ENCODE measurements at regions not wholly inside any gene's neighbourhood (a gene's known extent, or its start where the extent isn't known, plus 50 kb on each side); places are given as distances from the start of the nearest gene placed in this dataset.

DNA sequence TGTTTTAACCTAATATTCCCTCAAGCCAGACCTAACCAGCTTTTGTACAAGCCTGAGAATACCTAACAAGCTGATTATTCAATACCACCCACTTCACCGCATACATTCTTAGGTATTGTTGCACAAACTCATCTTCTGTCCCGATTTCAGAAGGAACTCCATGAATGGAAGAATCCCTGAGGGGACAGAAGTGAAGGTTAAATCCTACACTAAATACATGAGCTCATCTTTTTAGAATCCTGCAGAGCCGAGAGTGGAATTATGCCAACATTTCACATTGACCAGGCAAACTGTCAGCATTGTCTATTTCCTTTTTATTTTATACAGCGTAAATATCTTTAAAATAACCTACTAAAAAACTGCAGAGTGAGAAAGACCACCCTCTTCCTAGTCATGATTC is 140.7 kb upstream of the PRICKLE1 start:
- Histone ChIP-seq H3K9me2 (replicated peaks; ENCODE audit: insufficient read depth) (no peaks in the 10 kb centered on the region), H3K4me1 (ENCODE audit: insufficient read depth) (peaks cover 6% of the 10 kb centered on the region), H3K4me2 (peak overlapping the region; percentile 4), H4K20me1 (ENCODE audit: insufficient read depth, poor library complexity, severe bottlenecking) (no peaks in the 10 kb centered on the region), H3K27me3 (no peaks in the 10 kb centered on the region), H3K9me3 (ENCODE audit: low read depth) (no peaks in the 10 kb centered on the region), H2AFZ (no peak overlapping the region), H3K4me3 (no peak overlapping the region), H3K27ac (peak overlapping the region; percentile 52), H3K79me2 (no peaks in the 10 kb centered on the region), H3K36me3 (replicated peaks; ENCODE audit: insufficient read depth, low read depth) (no peaks in the 10 kb centered on the region)
- TF ChIP-seq EZH2 (IDR thresholded peaks at IDR 0.05; ENCODE audit: borderline replicate concordance) (no peak), EZH2phosphoT487 (IDR thresholded peaks at IDR 0.05; ENCODE audit: low read depth, severe bottlenecking, unreplicated experiment) (no peak)
- TF ChIP-seq, protein P1, sequence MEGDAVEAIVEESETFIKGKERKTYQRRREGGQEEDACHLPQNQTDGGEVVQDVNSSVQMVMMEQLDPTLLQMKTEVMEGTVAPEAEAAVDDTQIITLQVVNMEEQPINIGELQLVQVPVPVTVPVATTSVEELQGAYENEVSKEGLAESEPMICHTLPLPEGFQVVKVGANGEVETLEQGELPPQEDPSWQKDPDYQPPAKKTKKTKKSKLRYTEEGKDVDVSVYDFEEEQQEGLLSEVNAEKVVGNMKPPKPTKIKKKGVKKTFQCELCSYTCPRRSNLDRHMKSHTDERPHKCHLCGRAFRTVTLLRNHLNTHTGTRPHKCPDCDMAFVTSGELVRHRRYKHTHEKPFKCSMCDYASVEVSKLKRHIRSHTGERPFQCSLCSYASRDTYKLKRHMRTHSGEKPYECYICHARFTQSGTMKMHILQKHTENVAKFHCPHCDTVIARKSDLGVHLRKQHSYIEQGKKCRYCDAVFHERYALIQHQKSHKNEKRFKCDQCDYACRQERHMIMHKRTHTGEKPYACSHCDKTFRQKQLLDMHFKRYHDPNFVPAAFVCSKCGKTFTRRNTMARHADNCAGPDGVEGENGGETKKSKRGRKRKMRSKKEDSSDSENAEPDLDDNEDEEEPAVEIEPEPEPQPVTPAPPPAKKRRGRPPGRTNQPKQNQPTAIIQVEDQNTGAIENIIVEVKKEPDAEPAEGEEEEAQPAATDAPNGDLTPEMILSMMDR (IDR thresholded peaks at IDR 0.05; ENCODE audit: poor library complexity): no peak
- 63% methylated on average over 4 of the region's 4 CpGs for WGBS (ENCODE audit: low lambda C conversion rate, missing lambda C conversion rate)
- peak; percentile 23 for DNase-seq (ENCODE audit: low spot score)

DNA sequence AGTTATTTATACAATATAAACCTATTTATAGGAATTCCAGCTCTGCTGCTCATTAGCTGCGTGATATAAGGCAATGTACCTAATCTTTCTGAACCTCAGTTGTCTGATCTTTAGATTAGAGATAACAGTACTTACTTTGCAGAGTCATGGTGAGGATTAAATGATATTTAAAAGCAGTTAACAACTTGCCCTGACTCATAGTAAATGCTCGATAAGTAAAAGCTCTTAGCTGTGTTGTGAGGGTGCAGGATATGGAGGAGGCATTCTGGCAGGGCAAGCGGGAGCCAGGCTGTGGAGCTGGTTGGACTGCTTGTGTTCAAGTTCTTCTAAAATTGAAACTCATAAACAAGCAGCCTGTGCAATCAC is 140.0 kb upstream of the PRICKLE1 start:
- Histone ChIP-seq H2AFZ (no peak overlapping the region), H3K4me2 (peak overlapping the region; percentile 4), H3K9me3 (ENCODE audit: low read depth) (no peaks in the 10 kb centered on the region), H4K20me1 (ENCODE audit: insufficient read depth, poor library complexity, severe bottlenecking) (no peaks in the 10 kb centered on the region), H3K36me3 (replicated peaks; ENCODE audit: insufficient read depth, low read depth) (no peaks in the 10 kb centered on the region), H3K4me3 (no peak overlapping the region), H3K27ac (peak overlapping the region; percentile 52), H3K27me3 (no peaks in the 10 kb centered on the region), H3K9me2 (replicated peaks; ENCODE audit: insufficient read depth) (no peaks in the 10 kb centered on the region), H3K79me2 (no peaks in the 10 kb centered on the region), H3K4me1 (ENCODE audit: insufficient read depth) (peaks cover 6% of the 10 kb centered on the region)
- DNase-seq (ENCODE audit: low spot score): peak; percentile 28
- 20% methylated on average over 3 of the region's 3 CpGs for WGBS (ENCODE audit: low lambda C conversion rate, missing lambda C conversion rate)
- TF ChIP-seq EZH2phosphoT487 (IDR thresholded peaks at IDR 0.05; ENCODE audit: low read depth, severe bottlenecking, unreplicated experiment) (no peak), EZH2 (IDR thresholded peaks at IDR 0.05; ENCODE audit: borderline replicate concordance) (no peak)
- TF ChIP-seq, protein P1 (IDR thresholded peaks at IDR 0.05; ENCODE audit: poor library complexity): no peak

DNA sequence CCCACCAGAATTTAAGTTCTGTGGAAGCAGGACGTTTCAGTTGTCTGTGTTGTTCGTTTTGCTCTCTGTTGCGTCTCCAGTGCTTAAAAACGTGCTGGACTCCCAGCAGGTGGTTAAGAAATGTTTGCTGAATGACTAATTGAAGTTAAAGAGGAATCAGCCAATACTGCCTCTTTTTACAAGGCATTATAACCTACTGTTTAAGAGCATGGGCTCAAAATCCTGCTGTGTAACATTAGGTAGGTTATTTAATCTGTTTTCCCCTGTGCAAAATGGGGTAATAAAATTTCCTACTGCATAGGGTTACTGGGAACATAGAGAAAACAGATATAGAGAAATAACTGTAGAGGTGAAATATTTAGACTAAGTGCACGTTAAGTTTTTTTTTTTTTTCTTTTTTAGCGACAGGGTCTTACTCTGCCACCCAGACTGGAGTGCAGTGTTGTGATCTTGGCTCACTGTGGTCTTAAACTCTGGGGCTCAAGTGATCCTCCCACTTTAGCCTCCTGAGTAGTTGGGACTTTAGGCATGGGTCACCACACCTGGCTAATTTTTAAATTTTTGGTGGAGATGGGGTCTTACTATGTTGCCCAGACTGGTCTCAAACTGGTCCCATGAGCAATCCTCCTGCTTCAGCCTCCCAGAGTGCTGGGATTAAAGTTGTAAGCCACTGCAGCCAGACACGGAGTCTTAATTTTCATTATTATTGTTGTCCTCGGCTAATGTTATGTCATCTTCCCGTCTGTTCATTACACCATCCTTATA is 139.4 kb upstream of the PRICKLE1 start:
- H3K4me1 ChIP-seq (ENCODE audit: insufficient read depth): peaks cover 6% of the 10 kb centered on the region
- H3K36me3 ChIP-seq (replicated peaks; ENCODE audit: insufficient read depth, low read depth): no peaks in the 10 kb centered on the region
- H3K9me2 ChIP-seq (replicated peaks; ENCODE audit: insufficient read depth): no peaks in the 10 kb centered on the region
- H3K27me3 ChIP-seq: no peaks in the 10 kb centered on the region
- H3K4me2 ChIP-seq: peak overlapping the region; percentile 4
- WGBS (ENCODE audit: low lambda C conversion rate, missing lambda C conversion rate): 61% methylated on average over 9 of the region's 9 CpGs
- TF ChIP-seq EZH2phosphoT487 (IDR thresholded peaks at IDR 0.05; ENCODE audit: low read depth, severe bottlenecking, unreplicated experiment): no peak
- TF ChIP-seq, protein P1 (IDR thresholded peaks at IDR 0.05; ENCODE audit: poor library complexity): no peak
- no peak for TF ChIP-seq EZH2 (IDR thresholded peaks at IDR 0.05; ENCODE audit: borderline replicate concordance)
- no peaks in the 10 kb centered on the region for H4K20me1 ChIP-seq (ENCODE audit: insufficient read depth, poor library complexity, severe bottlenecking)
- H3K79me2 ChIP-seq: no peaks in the 10 kb centered on the region
- DNase-seq (ENCODE audit: low spot score): no peak
- H2AFZ ChIP-seq: no peak overlapping the region
- H3K27ac ChIP-seq: peak overlapping the region; percentile 7
- no peak overlapping the region for H3K4me3 ChIP-seq
- no peaks in the 10 kb centered on the region for H3K9me3 ChIP-seq (ENCODE audit: low read depth)
